K562 (cell line): ENCODE measurements at regions not wholly inside any gene's neighbourhood (a gene's known extent, or its start where the extent isn't known, plus 50 kb on each side); places are given as distances from the start of the nearest gene placed in this dataset.
"Not testable (repeated sequence)": the region's sequence is repeated elsewhere in the genome, so short reads cannot be mapped to it uniquely, and the experiment has no call there.

ENCODE experiments used
- ATAC-seq: fragments of 200-7000 bp; cut with Tn5 transposase; 3 replicates; pipeline ENCODE4 v1.9.1; 2020; ENCODE audit warnings: moderate library complexity
- BruUV-seq: library from RNA; stranded (reverse); fragments of 400-500 nt; replicated peaks from 2 replicates; lab custom pipeline; 2021; lab: Mats Ljungman, UMichigan
- CTCF ChIA-PET: fragments of 300-600 bp; formaldehyde crosslinking; extraction: SDS; loops from one replicate; lab custom pipeline; 2021; ENCODE audit warnings: low intra/inter-chr PET ratio; lab: Yijun Ruan, JAX
- POLR2A ChIA-PET: fragments of 300-600, 350-650 bp; sonication (Branson Sonifier 250); formaldehyde crosslinking; extraction: SDS; loops from one replicate; lab custom pipeline; 2021; ENCODE audit warnings: antibody characterized with exemption, inconsistent platforms; lab: Yijun Ruan, JAX
- DNase-seq, 4 experiments: peaks; one replicate each; pipeline versions ENCODE4 v3.0.0 to v3.0.0-alpha.2; 2011 to 2018; ENCODE audit warnings: low spot score in 3 of 4, mixed read lengths in 3 of 4; ENCODE audit errors: extremely low read depth in 1 of 4
- FAIRE-seq: peaks from 2 replicates; lab custom pipeline; 2011; peaks lifted over from hg19 to GRCh38; lab: Jason Lieb, UNC
- H2AFZ ChIP-seq: 2 replicates; pipeline ENCODE4 v1.6.0; 2011; ENCODE audit warnings: low read depth, low read length, control low read depth, inconsistent platforms
- H3K27ac ChIP-seq: fragments of 200-600 bp; 3 replicates; pipeline ENCODE4 v1.8.0; 2011; ENCODE audit warnings: low read depth, mild to moderate bottlenecking, control low read depth, inconsistent platforms, low read length, moderate library complexity, mixed read lengths; ENCODE audit errors: extremely low read depth
- H3K27me3 ChIP-seq, 2 experiments: fragments of 300-600 bp in 1 of 2; 2 replicates in 1 of 2; 3 replicates in 1 of 2; pipeline versions ENCODE4 v1.6.0 to v1.8.0; 2011; ENCODE audit warnings: inconsistent platforms in 2 of 2, low read length in 2 of 2, mild to moderate bottlenecking in 1 of 2, mixed read lengths in 1 of 2, moderate library complexity in 1 of 2; ENCODE audit not compliant: control insufficient read depth in 2 of 2, insufficient read depth in 2 of 2
- H3K36me3 ChIP-seq: fragments of 300-600 bp; 3 replicates; pipeline ENCODE4 v1.8.0; 2011; ENCODE audit warnings: mild to moderate bottlenecking, low read length, inconsistent platforms; ENCODE audit not compliant: control insufficient read depth, insufficient read depth
- H3K4me1 ChIP-seq, 2 experiments: fragments of 200-600 bp in 1 of 2; replicated peaks in 1 of 2; 2 replicates in 1 of 2; 3 replicates in 1 of 2; pipeline versions ENCODE4 v1.5.1 to v1.8.0; 2011; ENCODE audit warnings: inconsistent platforms in 2 of 2, low read length in 2 of 2, mild to moderate bottlenecking in 1 of 2, mixed read lengths in 1 of 2, moderate library complexity in 1 of 2; ENCODE audit not compliant: control insufficient read depth in 2 of 2, insufficient read depth in 2 of 2
- H3K4me2 ChIP-seq: 2 replicates; pipeline ENCODE4 v1.6.1; 2011; ENCODE audit warnings: low read length, control low read depth, inconsistent platforms, mixed read lengths; ENCODE audit not compliant: insufficient read depth
- H3K4me3 ChIP-seq: fragments of 200-600 bp; sonication (generic), shearing (Covaris generic); 2 replicates; pipeline ENCODE4 v1.5.1; 2016; ENCODE audit warnings: control low read depth, inconsistent platforms
- H3K79me2 ChIP-seq: fragments of 200-600 bp; 3 replicates; pipeline ENCODE4 v1.8.0; 2011; ENCODE audit warnings: low read length, inconsistent platforms; ENCODE audit not compliant: control insufficient read depth, insufficient read depth
- H3K9ac ChIP-seq, 2 experiments: 2 replicates each; pipeline versions ENCODE4 v1.6.0 to v1.6.1; 2011; ENCODE audit warnings: low read depth in 2 of 2, low read length in 2 of 2, control low read depth in 1 of 2, inconsistent platforms in 1 of 2, mild to moderate bottlenecking in 1 of 2, mixed read lengths in 1 of 2; ENCODE audit not compliant: insufficient read depth in 1 of 2
- H3K9me1 ChIP-seq: one replicate; pipeline ENCODE4 v1.6.0; 2011; ENCODE audit warnings: inconsistent platforms, mild to moderate bottlenecking, low read length, moderate library complexity; ENCODE audit not compliant: control insufficient read depth, insufficient read depth
- H3K9me3 ChIP-seq: replicated peaks from 2 replicates; pipeline ENCODE4 v1.5.1; 2011; ENCODE audit warnings: low read depth, low read length, inconsistent platforms; ENCODE audit not compliant: control insufficient read depth, insufficient read depth
- H4K20me1 ChIP-seq: replicated peaks from 2 replicates; pipeline ENCODE4 v1.6.1; 2011; ENCODE audit warnings: low read length, inconsistent platforms, mixed read lengths; ENCODE audit not compliant: control insufficient read depth, insufficient read depth
- C11orf30 ChIP-seq: fragments of 450-650 bp; IDR thresholded peaks from 2 replicates; pipeline ENCODE4 v1.6.1; 2016; ENCODE audit warnings: low read depth, mild to moderate bottlenecking
- MAFF ChIP-seq: IDR thresholded peaks from 2 replicates; pipeline ENCODE4 v1.6.1; 2012; ENCODE audit warnings: low read length, improper control_type of control experiment
- MAFG ChIP-seq: fragments of 450-650 bp; conservative IDR thresholded peaks from 2 replicates; pipeline ENCODE4 v1.6.1; 2016; ENCODE audit warnings: missing genetic modification characterization, missing compliant biosample characterization
- MAFK ChIP-seq: IDR thresholded peaks from 2 replicates; pipeline ENCODE4 v1.6.1; 2011; ENCODE audit warnings: low read length, improper control_type of control experiment
- NFE2 ChIP-seq: IDR thresholded peaks from 2 replicates; pipeline ENCODE4 v1.6.1; 2014; ENCODE audit warnings: antibody characterized with exemption, low read depth
- ZNF316 ChIP-seq: fragments of 450-650 bp; IDR thresholded peaks from 2 replicates; pipeline ENCODE4 v1.6.1; 2016
- WGBS: fragments of 100-300 bp; shearing (Covaris generic); methylation state at CpG from one replicate; pipeline ENCODE4 v1.1.6; 2016; ENCODE audit warnings: low coverage, mixed read lengths; ENCODE audit not compliant: insufficient coverage; ENCODE audit errors: missing lambda C conversion rate; 5-methylcytosine and 5-hydroxymethylcytosine counted together
- in situ Hi-C: fragments of 300-500 bp; cut with MboI; formaldehyde crosslinking; loops from 4 replicates; pipeline ENCODE4 v1.15.0; 2018; ENCODE audit warnings: inconsistent platforms, mixed read lengths
- intact Hi-C: fragments of 100-400 bp; cut with micrococcal nuclease; formaldehyde crosslinking; loops from 2 replicates; pipeline ENCODE4 v1.14.2; 2022

GRCh38 chr3:75446948-75447347 is 217.2 kb upstream of the FRG2C start:
- 16% methylated on average over 6 of the region's 11 CpGs for WGBS
- POLR2A ChIA-PET, H3K79me2 ChIP-seq, BruUV-seq, CTCF ChIA-PET, ATAC-seq, H3K4me3 ChIP-seq, intact Hi-C loops, H3K27ac ChIP-seq, H3K9me1 ChIP-seq, H3K9ac ChIP-seq, H3K4me2 ChIP-seq, H3K4me1 ChIP-seq, in situ Hi-C loops, H2AFZ ChIP-seq, H4K20me1 ChIP-seq, FAIRE-seq: not testable (repeated sequence)
- peak; percentile 86 for TF ChIP-seq MAFF
- peak; percentile 30; the same call in 1 of the 2 replicates for TF ChIP-seq NFE2
- TF ChIP-seq C11orf30, result peak; percentile 92
- peak; percentile 87 for TF ChIP-seq MAFG (tag)
- peak; percentile 89 for TF ChIP-seq MAFK
- peak; percentile 93 for TF ChIP-seq ZNF316
- TF ChIP-seq, all 486 proteins: peak for 6; not testable (repeated sequence) for 480
- H3K36me3 ChIP-seq, H3K9me3 ChIP-seq, H3K27me3 ChIP-seq, DNase-seq: not testable (repeated sequence)

- FAIRE-seq, ATAC-seq, POLR2A ChIA-PET, H3K9me1 ChIP-seq, H2AFZ ChIP-seq, DNase-seq, H3K4me1 ChIP-seq, BruUV-seq, H3K27me3 ChIP-seq, H3K79me2 ChIP-seq, H3K27ac ChIP-seq, H3K9ac ChIP-seq, in situ Hi-C loops, H3K9me3 ChIP-seq, H3K4me2 ChIP-seq, H3K4me3 ChIP-seq, H3K36me3 ChIP-seq, CTCF ChIA-PET, intact Hi-C loops, H4K20me1 ChIP-seq: not testable (repeated sequence)
- WGBS, result 0% methylated on average over 10 of the region's 11 CpGs
These were observed 210.8 kb upstream of the FRG2C start for GRCh38 chr3:75453328-75453727.
